SK-N-MC (cell line): ENCODE measurements at regions not wholly inside any gene's neighbourhood (a gene's known extent, or its start where the extent isn't known, plus 50 kb on each side); places are given as distances from the start of the nearest gene placed in this dataset.

Source experiments
- EZH2 ChIP-seq: fragments of 200-600 bp; sonication (generic); IDR thresholded peaks from one replicate; pipeline ENCODE4 v1.6.1; 2017; ENCODE audit warnings: antibody characterized with exemption
- POLR2AphosphoS5 ChIP-seq: IDR thresholded peaks from 2 replicates; pipeline ENCODE4 v1.6.1; 2012; ENCODE audit warnings: mild to moderate bottlenecking, low read depth, low read length, borderline replicate concordance

DNA sequence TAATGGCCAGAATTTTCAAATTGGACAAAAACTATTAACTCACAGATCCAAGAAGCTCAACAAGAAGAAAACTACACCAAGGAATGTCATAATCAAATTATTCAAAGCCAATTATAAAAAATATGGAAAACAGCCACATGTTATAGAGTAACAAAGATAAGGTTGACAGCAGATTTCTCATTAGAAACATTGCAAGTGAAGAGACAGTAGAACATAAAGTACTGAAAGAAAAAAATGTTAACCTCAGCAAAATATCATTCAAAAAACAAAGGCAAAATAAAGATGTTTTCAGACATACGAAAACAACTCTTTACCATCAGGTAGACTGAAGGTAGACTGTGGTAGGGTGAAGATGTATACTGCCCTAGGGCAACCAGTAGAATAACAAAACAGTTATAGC is 83.4 kb downstream of the KCNRG start:
- TF ChIP-seq EZH2 = no peak
- no peak for TF ChIP-seq POLR2AphosphoS5
